ENCODE measurements at regions not wholly inside any gene's neighbourhood (a gene's known extent, or its start where the extent isn't known, plus 50 kb on each side); places are given as distances from the start of the nearest gene placed in this dataset.

- TF ChIP-seq, protein P1, sequence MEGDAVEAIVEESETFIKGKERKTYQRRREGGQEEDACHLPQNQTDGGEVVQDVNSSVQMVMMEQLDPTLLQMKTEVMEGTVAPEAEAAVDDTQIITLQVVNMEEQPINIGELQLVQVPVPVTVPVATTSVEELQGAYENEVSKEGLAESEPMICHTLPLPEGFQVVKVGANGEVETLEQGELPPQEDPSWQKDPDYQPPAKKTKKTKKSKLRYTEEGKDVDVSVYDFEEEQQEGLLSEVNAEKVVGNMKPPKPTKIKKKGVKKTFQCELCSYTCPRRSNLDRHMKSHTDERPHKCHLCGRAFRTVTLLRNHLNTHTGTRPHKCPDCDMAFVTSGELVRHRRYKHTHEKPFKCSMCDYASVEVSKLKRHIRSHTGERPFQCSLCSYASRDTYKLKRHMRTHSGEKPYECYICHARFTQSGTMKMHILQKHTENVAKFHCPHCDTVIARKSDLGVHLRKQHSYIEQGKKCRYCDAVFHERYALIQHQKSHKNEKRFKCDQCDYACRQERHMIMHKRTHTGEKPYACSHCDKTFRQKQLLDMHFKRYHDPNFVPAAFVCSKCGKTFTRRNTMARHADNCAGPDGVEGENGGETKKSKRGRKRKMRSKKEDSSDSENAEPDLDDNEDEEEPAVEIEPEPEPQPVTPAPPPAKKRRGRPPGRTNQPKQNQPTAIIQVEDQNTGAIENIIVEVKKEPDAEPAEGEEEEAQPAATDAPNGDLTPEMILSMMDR (IDR thresholded peaks at IDR 0.05) = no peak
- TF ChIP-seq POLR2A (IDR thresholded peaks at IDR 0.05) = no peak
Measured at GRCh38 chr6:159102373-159103160, 57.8 kb upstream of the TAGAP start.
